K562 (cell line): ENCODE measurements at regions not wholly inside any gene's neighbourhood (a gene's known extent, or its start where the extent isn't known, plus 50 kb on each side); places are given as distances from the start of the nearest gene placed in this dataset.

Experiments used
- ATAC-seq: fragments of 200-7000 bp; cut with Tn5 transposase; 3 replicates; pipeline ENCODE4 v1.9.1; 2020; ENCODE audit warnings: moderate library complexity
- BruUV-seq: library from RNA; stranded (reverse); fragments of 400-500 nt; replicated peaks from 2 replicates; lab custom pipeline; 2021; lab: Mats Ljungman, UMichigan
- CTCF ChIA-PET: fragments of 300-600 bp; formaldehyde crosslinking; extraction: SDS; loops from one replicate; lab custom pipeline; 2021; ENCODE audit warnings: low intra/inter-chr PET ratio; lab: Yijun Ruan, JAX
- POLR2A ChIA-PET: fragments of 300-600, 350-650 bp; sonication (Branson Sonifier 250); formaldehyde crosslinking; extraction: SDS; loops from one replicate; lab custom pipeline; 2021; ENCODE audit warnings: antibody characterized with exemption, inconsistent platforms; lab: Yijun Ruan, JAX
- DNase-seq, 4 experiments: peaks; one replicate each; pipeline versions ENCODE4 v3.0.0 to v3.0.0-alpha.2; 2011 to 2018; ENCODE audit warnings: low spot score in 3 of 4, mixed read lengths in 3 of 4; ENCODE audit errors: extremely low read depth in 1 of 4
- FAIRE-seq: peaks from 2 replicates; lab custom pipeline; 2011; peaks lifted over from hg19 to GRCh38; lab: Jason Lieb, UNC
- H2AFZ ChIP-seq: 2 replicates; pipeline ENCODE4 v1.6.0; 2011; ENCODE audit warnings: low read depth, low read length, control low read depth, inconsistent platforms
- H3K27ac ChIP-seq: fragments of 200-600 bp; 3 replicates; pipeline ENCODE4 v1.8.0; 2011; ENCODE audit warnings: low read depth, mild to moderate bottlenecking, control low read depth, inconsistent platforms, low read length, moderate library complexity, mixed read lengths; ENCODE audit errors: extremely low read depth
- H3K27me3 ChIP-seq, 2 experiments: fragments of 300-600 bp in 1 of 2; 2 replicates in 1 of 2; 3 replicates in 1 of 2; pipeline versions ENCODE4 v1.6.0 to v1.8.0; 2011; ENCODE audit warnings: inconsistent platforms in 2 of 2, low read length in 2 of 2, mild to moderate bottlenecking in 1 of 2, mixed read lengths in 1 of 2, moderate library complexity in 1 of 2; ENCODE audit not compliant: control insufficient read depth in 2 of 2, insufficient read depth in 2 of 2
- H3K36me3 ChIP-seq: fragments of 300-600 bp; 3 replicates; pipeline ENCODE4 v1.8.0; 2011; ENCODE audit warnings: mild to moderate bottlenecking, low read length, inconsistent platforms; ENCODE audit not compliant: control insufficient read depth, insufficient read depth
- H3K4me1 ChIP-seq, 2 experiments: fragments of 200-600 bp in 1 of 2; replicated peaks in 1 of 2; 2 replicates in 1 of 2; 3 replicates in 1 of 2; pipeline versions ENCODE4 v1.5.1 to v1.8.0; 2011; ENCODE audit warnings: inconsistent platforms in 2 of 2, low read length in 2 of 2, mild to moderate bottlenecking in 1 of 2, mixed read lengths in 1 of 2, moderate library complexity in 1 of 2; ENCODE audit not compliant: control insufficient read depth in 2 of 2, insufficient read depth in 2 of 2
- H3K4me2 ChIP-seq: 2 replicates; pipeline ENCODE4 v1.6.1; 2011; ENCODE audit warnings: low read length, control low read depth, inconsistent platforms, mixed read lengths; ENCODE audit not compliant: insufficient read depth
- H3K4me3 ChIP-seq: fragments of 200-600 bp; sonication (generic), shearing (Covaris generic); 2 replicates; pipeline ENCODE4 v1.5.1; 2016; ENCODE audit warnings: control low read depth, inconsistent platforms
- H3K79me2 ChIP-seq: fragments of 200-600 bp; 3 replicates; pipeline ENCODE4 v1.8.0; 2011; ENCODE audit warnings: low read length, inconsistent platforms; ENCODE audit not compliant: control insufficient read depth, insufficient read depth
- H3K9ac ChIP-seq, 2 experiments: 2 replicates each; pipeline versions ENCODE4 v1.6.0 to v1.6.1; 2011; ENCODE audit warnings: low read depth in 2 of 2, low read length in 2 of 2, control low read depth in 1 of 2, inconsistent platforms in 1 of 2, mild to moderate bottlenecking in 1 of 2, mixed read lengths in 1 of 2; ENCODE audit not compliant: insufficient read depth in 1 of 2
- H3K9me1 ChIP-seq: one replicate; pipeline ENCODE4 v1.6.0; 2011; ENCODE audit warnings: inconsistent platforms, mild to moderate bottlenecking, low read length, moderate library complexity; ENCODE audit not compliant: control insufficient read depth, insufficient read depth
- H3K9me3 ChIP-seq: replicated peaks from 2 replicates; pipeline ENCODE4 v1.5.1; 2011; ENCODE audit warnings: low read depth, low read length, inconsistent platforms; ENCODE audit not compliant: control insufficient read depth, insufficient read depth
- H4K20me1 ChIP-seq: replicated peaks from 2 replicates; pipeline ENCODE4 v1.6.1; 2011; ENCODE audit warnings: low read length, inconsistent platforms, mixed read lengths; ENCODE audit not compliant: control insufficient read depth, insufficient read depth
- ARNT ChIP-seq, 2 experiments: fragments of 450-650 bp; IDR thresholded peaks; 2 replicates each; pipeline ENCODE4 v1.6.1; 2016; ENCODE audit warnings: mild to moderate bottlenecking in 1 of 2
- BRD9 ChIP-seq: fragments of 450-650 bp; IDR thresholded peaks from 2 replicates; pipeline ENCODE4 v1.6.1; 2018; ENCODE audit warnings: low read depth; ENCODE audit not compliant: partially characterized antibody
- CBFA2T2 ChIP-seq: fragments of 450-650 bp; conservative IDR thresholded peaks from 2 replicates; pipeline ENCODE4 v1.6.1; 2017; ENCODE audit warnings: mild to moderate bottlenecking
- CBX3 ChIP-seq, 2 experiments: IDR thresholded peaks; 1 replicate in 1 of 2; 2 replicates in 1 of 2; pipeline ENCODE4 v1.6.1; 2012; ENCODE audit warnings: inconsistent platforms in 2 of 2, low read length in 2 of 2, borderline replicate concordance in 1 of 2, control low read depth in 1 of 2
- EHMT2 ChIP-seq: fragments of 450-650 bp; IDR thresholded peaks from 2 replicates; pipeline ENCODE4 v1.6.1; 2018; ENCODE audit warnings: antibody characterized with exemption
- FOS ChIP-seq: IDR thresholded peaks from 3 replicates; pipeline ENCODE4 v1.6.1; 2011; ENCODE audit not compliant: insufficient read length; ENCODE audit errors: extremely low read depth
- GATA2 ChIP-seq: sonication (generic); formaldehyde crosslinking; IDR thresholded peaks from 2 replicates; pipeline ENCODE4 v1.4.0; 2020; ENCODE audit warnings: mild to moderate bottlenecking, missing genetic modification reagents
- POLR2AphosphoS5 ChIP-seq: IDR thresholded peaks from 2 replicates; pipeline ENCODE4 v1.6.1; 2011; ENCODE audit warnings: mild to moderate bottlenecking, low read depth, low read length, moderate library complexity; ENCODE audit not compliant: control insufficient read depth, insufficient read depth
- SMARCA5 ChIP-seq: fragments of 450-650 bp; IDR thresholded peaks from 2 replicates; pipeline ENCODE4 v1.6.1; 2016
- SREBF1 ChIP-seq: fragments of 150-350 bp; IDR thresholded peaks from 2 replicates; pipeline ENCODE4 v1.6.1; 2014; ENCODE audit warnings: antibody characterized with exemption, low read depth, low read length, borderline replicate concordance
- STAT5A ChIP-seq: IDR thresholded peaks from 2 replicates; pipeline ENCODE4 v1.6.1; 2012; ENCODE audit warnings: low read length, inconsistent platforms, borderline replicate concordance
- TAL1 ChIP-seq: fragments of 450-650 bp; IDR thresholded peaks from 2 replicates; pipeline ENCODE4 v1.6.1; 2016; ENCODE audit warnings: mild to moderate bottlenecking
- TEAD4 ChIP-seq, 2 experiments: sonication (generic) in 1 of 2; formaldehyde crosslinking in 1 of 2; IDR thresholded peaks; 2 replicates each; pipeline versions ENCODE4 v1.6.1 to v1.8.0; 2012 to 2022; ENCODE audit warnings: borderline replicate concordance in 1 of 2, inconsistent platforms in 1 of 2, low read length in 1 of 2, mild to moderate bottlenecking in 1 of 2, missing genetic modification reagents in 1 of 2
- THRAP3 ChIP-seq: fragments of 450-650 bp; IDR thresholded peaks from 2 replicates; pipeline ENCODE4 v1.6.1; 2016; ENCODE audit warnings: mild to moderate bottlenecking, inconsistent platforms, borderline replicate concordance
- ZNF146 ChIP-seq: IDR thresholded peaks from one replicate; pipeline ENCODE4 v1.6.1; 2018; ENCODE audit warnings: missing compliant biosample characterization; ENCODE audit not compliant: unreplicated experiment
- WGBS: fragments of 100-300 bp; shearing (Covaris generic); methylation state at CpG from one replicate; pipeline ENCODE4 v1.1.6; 2016; ENCODE audit warnings: low coverage, mixed read lengths; ENCODE audit not compliant: insufficient coverage; ENCODE audit errors: missing lambda C conversion rate; 5-methylcytosine and 5-hydroxymethylcytosine counted together
- in situ Hi-C: fragments of 300-500 bp; cut with MboI; formaldehyde crosslinking; loops from 4 replicates; pipeline ENCODE4 v1.15.0; 2018; ENCODE audit warnings: inconsistent platforms, mixed read lengths
- intact Hi-C: fragments of 100-400 bp; cut with micrococcal nuclease; formaldehyde crosslinking; loops from 2 replicates; pipeline ENCODE4 v1.14.2; 2022
- TF ChIP-seq, protein P1 (sequence below), 2 experiments: fragments of 250-450 bp in 1 of 2; fragments of 450-650 bp in 1 of 2; sonication (Bioruptor Pico) in 1 of 2; IDR thresholded peaks; 2 replicates each; pipeline versions ENCODE4 v1.6.1 to v1.8.0; 2016 to 2021; ENCODE audit warnings: mild to moderate bottlenecking in 2 of 2, moderate library complexity in 2 of 2, missing compliant biosample characterization in 1 of 2, missing genetic modification characterization in 1 of 2
- TF ChIP-seq, protein P2 (sequence below): fragments of 450-650 bp; formaldehyde crosslinking; conservative IDR thresholded peaks from 2 replicates; pipeline ENCODE4 v1.4.0; 2022; ENCODE audit warnings: mild to moderate bottlenecking, missing genetic modification characterization

DNA sequence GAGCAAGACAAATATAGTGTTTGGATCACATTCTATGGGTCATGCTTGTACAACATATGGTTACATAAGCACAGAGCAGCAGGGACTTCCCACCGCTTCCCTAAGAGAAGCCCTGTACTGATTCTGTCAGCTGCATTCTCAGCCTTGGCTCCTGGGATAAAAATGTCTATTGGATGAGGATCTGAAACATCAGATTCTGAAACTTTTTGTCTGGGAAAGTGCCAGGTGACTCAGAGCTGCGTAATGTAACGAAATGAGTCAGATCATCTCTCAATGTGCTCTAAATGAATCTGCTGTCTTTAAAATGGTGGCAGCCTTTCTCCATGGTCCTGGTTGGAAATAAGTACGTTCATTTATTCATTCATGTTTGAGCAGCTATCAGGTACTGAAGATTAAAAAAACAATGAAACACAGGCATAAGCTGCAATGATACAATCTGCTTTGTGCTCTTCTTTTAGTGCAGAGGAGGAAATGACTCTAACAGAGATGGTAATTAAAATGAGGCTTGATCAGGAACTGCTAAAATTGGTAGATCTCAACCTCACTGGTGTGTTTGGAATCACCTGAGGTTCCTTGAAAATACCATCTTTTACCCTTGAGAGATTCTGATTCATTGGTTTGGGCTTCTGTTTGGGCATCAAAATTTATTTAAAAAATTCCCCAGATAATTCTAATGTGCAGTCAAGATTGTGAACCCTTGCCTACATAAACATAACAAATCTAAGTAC, 99.1 kb upstream of the NAP1L1 start (continued):
- TF ChIP-seq TEAD4 (IDR thresholded peaks at IDR 0.05; ENCODE audit: low read length): peak; percentile 59; the same call in 1 of the 2 replicates
- no peak for TF ChIP-seq TEAD4 (CRISPR knock-in tag; IDR thresholded peaks at IDR 0.05; ENCODE audit: borderline replicate concordance)
- TF ChIP-seq EHMT2: peak; percentile 77
- peak; percentile 57 for TF ChIP-seq FOS

DNA sequence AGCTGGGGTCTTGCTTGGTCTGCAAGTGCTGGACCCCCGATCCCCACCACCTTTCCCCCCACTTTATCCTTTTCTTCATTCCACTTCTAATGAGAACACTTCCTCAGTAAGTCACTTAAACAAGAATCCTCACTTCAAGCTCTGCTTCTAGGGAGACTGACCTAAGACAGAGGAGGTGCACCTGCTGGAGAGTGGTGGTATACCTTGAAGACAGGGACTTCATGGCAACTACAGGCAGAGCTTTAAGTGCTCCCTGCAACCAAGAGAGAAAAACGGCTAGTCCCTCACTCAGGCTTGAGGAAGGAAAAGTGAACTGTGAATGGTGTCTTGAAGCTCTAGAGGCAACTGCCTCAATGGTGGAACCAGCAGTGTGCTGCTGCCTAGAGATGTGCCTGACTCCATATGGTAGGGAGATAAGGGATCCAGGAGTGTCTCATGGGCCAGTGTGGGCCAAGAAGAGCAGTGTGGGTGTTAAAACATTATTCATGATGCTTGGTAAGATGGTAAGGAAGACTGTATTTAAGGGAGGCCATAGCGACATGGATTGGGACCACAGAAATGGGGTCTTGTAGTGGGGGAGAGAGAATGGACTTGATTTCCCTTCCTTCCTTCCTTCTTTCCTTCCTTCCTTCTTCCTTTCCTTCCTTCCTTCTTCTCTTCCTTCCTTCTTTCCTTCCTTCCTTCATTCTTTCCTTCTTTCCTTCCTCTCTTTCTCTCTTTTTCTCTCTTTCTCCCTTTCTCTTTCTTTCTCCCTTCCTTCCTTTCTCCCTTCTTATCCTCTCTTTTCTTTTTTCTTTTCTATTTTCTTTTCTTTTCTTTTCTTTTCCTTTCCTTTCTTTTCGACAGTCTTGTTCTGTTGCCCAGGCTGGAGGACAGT, 96.2 kb upstream of the NAP1L1 start:
- in situ Hi-C loops: no loop called here
- no peak overlapping the region; a peak in 1 of 4 replicates for H3K9ac ChIP-seq
- no peaks in the 10 kb centered on the region for H3K27me3 ChIP-seq
- ATAC-seq (peak; percentile 90), FAIRE-seq (peak; percentile 86), DNase-seq (peak; percentile 29 to 78 (median 58))
- H3K9me1 ChIP-seq: no peaks in the 10 kb centered on the region
- no peaks in the 10 kb centered on the region for H4K20me1 ChIP-seq
- H3K4me2 ChIP-seq: no peak overlapping the region; the same call in 1 of the 2 replicates
- WGBS: 31% methylated on average over 4 of the region's 4 CpGs
- peak overlapping the region; percentile 15 for H2AFZ ChIP-seq
- H3K4me3 ChIP-seq: no peak overlapping the region
- no TSS peak for BruUV-seq
- ChIA-PET POLR2A (interaction anchor here (0.6 to 1.5 kb wide), 2 partner anchors 14 to 153 kb away, joined by 3 to 7 read pairs; no protein-coding TSS in a partner anchor), CTCF (no interaction called here)
- H3K9me3 ChIP-seq: no peaks in the 10 kb centered on the region
- no peaks in the 10 kb centered on the region for H3K36me3 ChIP-seq
- intact Hi-C loops: no loop called here
- peaks cover 3 to 27% of the 10 kb centered on the region in 2 experiments; a peak in 3 of 5 replicates for H3K4me1 ChIP-seq
- no peak overlapping the region for H3K27ac ChIP-seq
- H3K79me2 ChIP-seq: no peaks in the 10 kb centered on the region
- peak in 1 of 2 experiments; percentile 79; a peak in 1 of 4 replicates for TF ChIP-seq ARNT (IDR thresholded peaks at IDR 0.05)
- peak; percentile 63 for TF ChIP-seq TAL1
- peak; percentile 66 for TF ChIP-seq CBFA2T2
- TF ChIP-seq CBX3 (IDR thresholded peaks at IDR 0.05; ENCODE audit: borderline replicate concordance in 1 of 2, low read length in 2 of 2): peak in 1 of 2 experiments; percentile 22; a peak in 1 of 3 replicates
- TF ChIP-seq GATA2 (CRISPR knock-in tag): peak; percentile 88
- no peak for TF ChIP-seq SREBF1
- TF ChIP-seq THRAP3: 0 out of 2 replicates have a peak, but pooled peaks have one; percentile 61
- peak; percentile 32 for TF ChIP-seq BRD9
- TF ChIP-seq EHMT2: peak; percentile 87; the same call in 1 of the 2 replicates
- TF ChIP-seq, protein P1, sequence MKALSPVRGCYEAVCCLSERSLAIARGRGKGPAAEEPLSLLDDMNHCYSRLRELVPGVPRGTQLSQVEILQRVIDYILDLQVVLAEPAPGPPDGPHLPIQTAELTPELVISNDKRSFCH (CRISPR knock-in tag; IDR thresholded peaks at IDR 0.05): no peak
- TF ChIP-seq, protein P1 (tag; IDR thresholded peaks at IDR 0.05): 0 out of 2 replicates have a peak, but pooled peaks have one; percentile 31
- peak; percentile 36; the same call in 1 of the 2 replicates for TF ChIP-seq POLR2AphosphoS5
- TF ChIP-seq SMARCA5: no peak
- TF ChIP-seq, protein P2, sequence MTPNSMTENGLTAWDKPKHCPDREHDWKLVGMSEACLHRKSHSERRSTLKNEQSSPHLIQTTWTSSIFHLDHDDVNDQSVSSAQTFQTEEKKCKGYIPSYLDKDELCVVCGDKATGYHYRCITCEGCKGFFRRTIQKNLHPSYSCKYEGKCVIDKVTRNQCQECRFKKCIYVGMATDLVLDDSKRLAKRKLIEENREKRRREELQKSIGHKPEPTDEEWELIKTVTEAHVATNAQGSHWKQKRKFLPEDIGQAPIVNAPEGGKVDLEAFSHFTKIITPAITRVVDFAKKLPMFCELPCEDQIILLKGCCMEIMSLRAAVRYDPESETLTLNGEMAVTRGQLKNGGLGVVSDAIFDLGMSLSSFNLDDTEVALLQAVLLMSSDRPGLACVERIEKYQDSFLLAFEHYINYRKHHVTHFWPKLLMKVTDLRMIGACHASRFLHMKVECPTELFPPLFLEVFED (CRISPR knock-in tag): peak; percentile 16; the same call in 1 of the 2 replicates
- TF ChIP-seq STAT5A: peak; percentile 29; the same call in 1 of the 2 replicates
- no peak for TF ChIP-seq ZNF146 (CRISPR knock-in tag)
